K562 (cell line): ENCODE measurements at regions not wholly inside any gene's neighbourhood (a gene's known extent, or its start where the extent isn't known, plus 50 kb on each side); places are given as distances from the start of the nearest gene placed in this dataset.

Source experiments
- ARHGAP35 ChIP-seq: fragments of 450-650 bp; IDR thresholded peaks from 2 replicates; pipeline ENCODE4 v1.6.1; 2018; ENCODE audit not compliant: partially characterized antibody
- BACH1 ChIP-seq: fragments of 200-800 bp; sonication (Bioruptor generic); IDR thresholded peaks from 2 replicates; pipeline ENCODE4 v1.6.1; 2016; ENCODE audit warnings: missing genetic modification characterization, missing compliant biosample characterization
- BRD9 ChIP-seq: fragments of 450-650 bp; IDR thresholded peaks from 2 replicates; pipeline ENCODE4 v1.6.1; 2018; ENCODE audit warnings: low read depth; ENCODE audit not compliant: partially characterized antibody
- HCFC1 ChIP-seq: IDR thresholded peaks from 2 replicates; pipeline ENCODE4 v1.6.1; 2012; ENCODE audit warnings: low read depth, low read length, improper control_type of control experiment
- JUND ChIP-seq, 2 experiments: IDR thresholded peaks; 2 replicates in 1 of 2; 3 replicates in 1 of 2; pipeline ENCODE4 v1.6.1; 2011; ENCODE audit warnings: borderline replicate concordance in 2 of 2, low read depth in 2 of 2, low read length in 2 of 2, improper control_type of control experiment in 1 of 2, missing biosample characterization in 1 of 2, missing genetic modification characterization in 1 of 2, missing genetic modification reagents in 1 of 2
- KLF10 ChIP-seq: fragments of 250-450 bp; sonication (Bioruptor Pico); IDR thresholded peaks from 2 replicates; pipeline ENCODE4 v1.6.1; 2021; ENCODE audit warnings: matching md5 sums
- MNT ChIP-seq, 2 experiments: fragments of 450-650 bp; conservative IDR thresholded peaks; 2 replicates each; pipeline ENCODE4 v1.6.1; 2017; ENCODE audit warnings: mild to moderate bottlenecking in 2 of 2, moderate library complexity in 2 of 2
- POLR2A ChIP-seq: fragments of 450-650 bp; conservative IDR thresholded peaks from 2 replicates; pipeline ENCODE4 v1.6.1; 2016
- SIN3A ChIP-seq, 2 experiments: fragments of 150-350 bp in 1 of 2; IDR thresholded peaks; 2 replicates each; pipeline ENCODE4 v1.6.1; 2011 to 2016; ENCODE audit warnings: borderline replicate concordance in 2 of 2, low read depth in 2 of 2, low read length in 2 of 2, mild to moderate bottlenecking in 2 of 2, moderate library complexity in 2 of 2; ENCODE audit not compliant: control insufficient read depth in 1 of 2
- SMAD4 ChIP-seq: fragments of 250-450 bp; sonication (Bioruptor Pico); conservative IDR thresholded peaks from 2 replicates; pipeline ENCODE4 v1.8.0; 2021; ENCODE audit warnings: inconsistent platforms, mild to moderate bottlenecking, moderate library complexity
- XRCC3 ChIP-seq: fragments of 450-650 bp; IDR thresholded peaks from 2 replicates; pipeline ENCODE4 v1.6.1; 2017; ENCODE audit warnings: mild to moderate bottlenecking, moderate library complexity
- ZBTB17 ChIP-seq: fragments of 450-650 bp; formaldehyde crosslinking; IDR thresholded peaks from 2 replicates; pipeline ENCODE4 v1.4.0; 2020; ENCODE audit warnings: mild to moderate bottlenecking
- ZC3H11A ChIP-seq: IDR thresholded peaks from 2 replicates; pipeline ENCODE4 v1.6.1; 2012; ENCODE audit warnings: low read depth, low read length, improper control_type of control experiment
- ZNF124 ChIP-seq: sonication (generic); formaldehyde crosslinking; IDR thresholded peaks from 2 replicates; pipeline ENCODE4 v1.8.1; 2022; ENCODE audit warnings: missing genetic modification reagents
- ZNF197 ChIP-seq: fragments of 200-800 bp; sonication (Bioruptor generic); IDR thresholded peaks from 2 replicates; pipeline ENCODE4 v1.6.1; 2016; ENCODE audit warnings: low read depth, missing genetic modification characterization, missing compliant biosample characterization
- ZNF561 ChIP-seq: fragments of 450-650 bp; formaldehyde crosslinking; conservative IDR thresholded peaks from 2 replicates; pipeline ENCODE4 v1.4.0; 2020; ENCODE audit warnings: mild to moderate bottlenecking, moderate library complexity
- ZNF695 ChIP-seq: fragments of 450-650 bp; formaldehyde crosslinking; IDR thresholded peaks from 2 replicates; pipeline ENCODE4 v1.4.0; 2020; ENCODE audit warnings: mild to moderate bottlenecking, moderate library complexity
- TF ChIP-seq, protein P1 (sequence below): fragments of 450-650 bp; formaldehyde crosslinking; IDR thresholded peaks from 2 replicates; pipeline ENCODE4 v1.4.0; 2020; ENCODE audit warnings: mild to moderate bottlenecking, moderate library complexity
- TF ChIP-seq, protein P2 (sequence below): sonication (generic); formaldehyde crosslinking; IDR thresholded peaks from 2 replicates; pipeline ENCODE4 v1.8.1; 2023; ENCODE audit warnings: mild to moderate bottlenecking, missing genetic modification reagents
- TF ChIP-seq, protein P3 (sequence below): fragments of 250-450 bp; sonication (Bioruptor Pico); IDR thresholded peaks from 2 replicates; pipeline ENCODE4 v1.4.0; 2020; ENCODE audit warnings: borderline replicate concordance
- TF ChIP-seq, protein P4 (sequence below): fragments of 200-400 bp; formaldehyde crosslinking; IDR thresholded peaks from 2 replicates; pipeline ENCODE4 v1.6.1; 2017; ENCODE audit warnings: mild to moderate bottlenecking, low read depth, low read length, moderate library complexity

- TF ChIP-seq BACH1 (no peak), ZNF124 (CRISPR knock-in tag) (no peak), ARHGAP35 (no peak), KLF10 (CRISPR knock-in tag) (no peak), SIN3A (IDR thresholded peaks at IDR 0.05; ENCODE audit: borderline replicate concordance in 2 of 2, control insufficient read depth in 1 of 2, low read depth in 2 of 2, low read length in 2 of 2) (no peak), MNT (conservative IDR thresholded peaks at IDR 0.05) (no peak), POLR2A (no peak), HCFC1 (no peak), ZC3H11A (no peak), SMAD4 (peak; percentile 57), ZBTB17 (peak; percentile 53; the same call in 1 of the 2 replicates), BRD9 (no peak), JUND (IDR thresholded peaks at IDR 0.05; ENCODE audit: borderline replicate concordance, low read depth, low read length) (peak; percentile 7; the same call in 1 of the 2 replicates), JUND (tag; IDR thresholded peaks at IDR 0.05; ENCODE audit: borderline replicate concordance, low read depth, low read length) (no peak), ZNF561 (no peak), XRCC3 (no peak), ZNF695 (CRISPR knock-in tag) (peak; percentile 83; the same call in 1 of the 2 replicates), ZNF197 (CRISPR knock-in tag) (no peak)
- TF ChIP-seq, protein P1, sequence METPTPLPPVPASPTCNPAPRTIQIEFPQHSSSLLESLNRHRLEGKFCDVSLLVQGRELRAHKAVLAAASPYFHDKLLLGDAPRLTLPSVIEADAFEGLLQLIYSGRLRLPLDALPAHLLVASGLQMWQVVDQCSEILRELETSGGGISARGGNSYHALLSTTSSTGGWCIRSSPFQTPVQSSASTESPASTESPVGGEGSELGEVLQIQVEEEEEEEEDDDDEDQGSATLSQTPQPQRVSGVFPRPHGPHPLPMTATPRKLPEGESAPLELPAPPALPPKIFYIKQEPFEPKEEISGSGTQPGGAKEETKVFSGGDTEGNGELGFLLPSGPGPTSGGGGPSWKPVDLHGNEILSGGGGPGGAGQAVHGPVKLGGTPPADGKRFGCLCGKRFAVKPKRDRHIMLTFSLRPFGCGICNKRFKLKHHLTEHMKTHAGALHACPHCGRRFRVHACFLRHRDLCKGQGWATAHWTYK (CRISPR knock-in tag), result 0 out of 2 replicates have a peak, but pooled peaks have one; percentile 33
- TF ChIP-seq, protein P2, sequence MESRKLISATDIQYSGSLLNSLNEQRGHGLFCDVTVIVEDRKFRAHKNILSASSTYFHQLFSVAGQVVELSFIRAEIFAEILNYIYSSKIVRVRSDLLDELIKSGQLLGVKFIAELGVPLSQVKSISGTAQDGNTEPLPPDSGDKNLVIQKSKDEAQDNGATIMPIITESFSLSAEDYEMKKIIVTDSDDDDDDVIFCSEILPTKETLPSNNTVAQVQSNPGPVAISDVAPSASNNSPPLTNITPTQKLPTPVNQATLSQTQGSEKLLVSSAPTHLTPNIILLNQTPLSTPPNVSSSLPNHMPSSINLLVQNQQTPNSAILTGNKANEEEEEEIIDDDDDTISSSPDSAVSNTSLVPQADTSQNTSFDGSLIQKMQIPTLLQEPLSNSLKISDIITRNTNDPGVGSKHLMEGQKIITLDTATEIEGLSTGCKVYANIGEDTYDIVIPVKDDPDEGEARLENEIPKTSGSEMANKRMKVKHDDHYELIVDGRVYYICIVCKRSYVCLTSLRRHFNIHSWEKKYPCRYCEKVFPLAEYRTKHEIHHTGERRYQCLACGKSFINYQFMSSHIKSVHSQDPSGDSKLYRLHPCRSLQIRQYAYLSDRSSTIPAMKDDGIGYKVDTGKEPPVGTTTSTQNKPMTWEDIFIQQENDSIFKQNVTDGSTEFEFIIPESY (CRISPR knock-in tag), result no peak
- TF ChIP-seq, protein P3, sequence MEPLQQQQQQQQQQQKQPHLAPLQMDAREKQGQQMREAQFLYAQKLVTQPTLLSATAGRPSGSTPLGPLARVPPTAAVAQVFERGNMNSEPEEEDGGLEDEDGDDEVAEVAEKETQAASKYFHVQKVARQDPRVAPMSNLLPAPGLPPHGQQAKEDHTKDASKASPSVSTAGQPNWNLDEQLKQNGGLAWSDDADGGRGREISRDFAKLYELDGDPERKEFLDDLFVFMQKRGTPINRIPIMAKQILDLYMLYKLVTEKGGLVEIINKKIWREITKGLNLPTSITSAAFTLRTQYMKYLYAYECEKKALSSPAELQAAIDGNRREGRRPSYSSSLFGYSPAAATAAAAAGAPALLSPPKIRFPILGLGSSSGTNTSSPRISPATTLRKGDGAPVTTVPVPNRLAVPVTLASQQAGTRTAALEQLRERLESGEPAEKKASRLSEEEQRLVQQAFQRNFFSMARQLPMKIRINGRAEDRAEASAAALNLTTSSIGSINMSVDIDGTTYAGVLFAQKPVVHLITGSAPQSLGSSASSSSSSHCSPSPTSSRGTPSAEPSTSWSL (CRISPR knock-in tag), result no peak
- TF ChIP-seq, protein P4, sequence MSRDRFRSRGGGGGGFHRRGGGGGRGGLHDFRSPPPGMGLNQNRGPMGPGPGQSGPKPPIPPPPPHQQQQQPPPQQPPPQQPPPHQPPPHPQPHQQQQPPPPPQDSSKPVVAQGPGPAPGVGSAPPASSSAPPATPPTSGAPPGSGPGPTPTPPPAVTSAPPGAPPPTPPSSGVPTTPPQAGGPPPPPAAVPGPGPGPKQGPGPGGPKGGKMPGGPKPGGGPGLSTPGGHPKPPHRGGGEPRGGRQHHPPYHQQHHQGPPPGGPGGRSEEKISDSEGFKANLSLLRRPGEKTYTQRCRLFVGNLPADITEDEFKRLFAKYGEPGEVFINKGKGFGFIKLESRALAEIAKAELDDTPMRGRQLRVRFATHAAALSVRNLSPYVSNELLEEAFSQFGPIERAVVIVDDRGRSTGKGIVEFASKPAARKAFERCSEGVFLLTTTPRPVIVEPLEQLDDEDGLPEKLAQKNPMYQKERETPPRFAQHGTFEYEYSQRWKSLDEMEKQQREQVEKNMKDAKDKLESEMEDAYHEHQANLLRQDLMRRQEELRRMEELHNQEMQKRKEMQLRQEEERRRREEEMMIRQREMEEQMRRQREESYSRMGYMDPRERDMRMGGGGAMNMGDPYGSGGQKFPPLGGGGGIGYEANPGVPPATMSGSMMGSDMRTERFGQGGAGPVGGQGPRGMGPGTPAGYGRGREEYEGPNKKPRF, result no peak
These were observed 51.3 kb upstream of the RUNX1 start (continued) for GRCh38 chr21:35100349-35100811.
